Fibroblast of pulmonary artery (primary cell): ENCODE measurements at regions not wholly inside any gene's neighbourhood (a gene's known extent, or its start where the extent isn't known, plus 50 kb on each side); places are given as distances from the start of the nearest gene placed in this dataset.

ENCODE experiments used
- DNase-seq: peaks from one replicate; pipeline ENCODE4 v3.0.0-alpha.2; 2010; ENCODE audit warnings: low read depth
- H3K4me3 ChIP-seq: replicated peaks from 2 replicates; pipeline ENCODE4 v1.5.1; 2011; ENCODE audit warnings: low read depth, mild to moderate bottlenecking, control low read depth, low read length, moderate library complexity
- CTCF ChIP-seq: IDR thresholded peaks from 2 replicates; pipeline ENCODE4 v1.5.1; 2011; ENCODE audit warnings: mild to moderate bottlenecking, control low read depth, low read length, inconsistent platforms; ENCODE audit errors: missing control alignments

- TF ChIP-seq CTCF: no peak
- peak; percentile 96 for DNase-seq
Observed at GRCh38 chr9:12923468-12924009, 148.7 kb downstream of the LURAP1L start.

GRCh38 chr9:12930906-12931305 is 156.1 kb downstream of the LURAP1L start:
- no peak for DNase-seq
- no peak for TF ChIP-seq CTCF
- H3K4me3 ChIP-seq: no peak overlapping the region

More at GRCh38 chr9:12923468-12924009, 148.7 kb downstream of the LURAP1L start:
- H3K4me3 ChIP-seq: no peak overlapping the region

GRCh38 chr9:12933957-12934356 is 159.1 kb downstream of the LURAP1L start:
- DNase-seq: peak; percentile 38
- TF ChIP-seq CTCF: no peak

GRCh38 chr9:12934545-12935272 is 159.9 kb downstream of the LURAP1L start:
- H3K4me3 ChIP-seq: no peak overlapping the region
- DNase-seq: peak; percentile 23
- TF ChIP-seq CTCF: no peak

More at GRCh38 chr9:12933957-12934356, 159.1 kb downstream of the LURAP1L start:
- no peak overlapping the region for H3K4me3 ChIP-seq

GRCh38 chr9:12935714-12936113 is 160.9 kb downstream of the LURAP1L start:
- H3K4me3 ChIP-seq: no peak overlapping the region
- peak; percentile 97 for DNase-seq
- TF ChIP-seq CTCF: no peak

GRCh38 chr9:12954441-12954840 is 179.6 kb downstream of the LURAP1L start:
- H3K4me3 ChIP-seq: no peak overlapping the region

More at GRCh38 chr9:12954441-12954840, 179.6 kb downstream of the LURAP1L start:
- DNase-seq: no peak
- TF ChIP-seq CTCF: no peak
